GM18909 (cell line): ENCODE measurements at regions not wholly inside any gene's neighbourhood (a gene's known extent, or its start where the extent isn't known, plus 50 kb on each side); places are given as distances from the start of the nearest gene placed in this dataset.

Experiments
- ATAC-seq: cut with Tn5 transposase; IDR thresholded peaks from one replicate; pipeline ENCODE4 v1.9.1; 2021; ENCODE audit warnings: mild to moderate bottlenecking; ENCODE audit not compliant: unreplicated experiment, poor library complexity

- no peak for ATAC-seq
Observed at GRCh38 chr1:170219163-170219562, 73.4 kb downstream of the NTMT2 start.

DNA sequence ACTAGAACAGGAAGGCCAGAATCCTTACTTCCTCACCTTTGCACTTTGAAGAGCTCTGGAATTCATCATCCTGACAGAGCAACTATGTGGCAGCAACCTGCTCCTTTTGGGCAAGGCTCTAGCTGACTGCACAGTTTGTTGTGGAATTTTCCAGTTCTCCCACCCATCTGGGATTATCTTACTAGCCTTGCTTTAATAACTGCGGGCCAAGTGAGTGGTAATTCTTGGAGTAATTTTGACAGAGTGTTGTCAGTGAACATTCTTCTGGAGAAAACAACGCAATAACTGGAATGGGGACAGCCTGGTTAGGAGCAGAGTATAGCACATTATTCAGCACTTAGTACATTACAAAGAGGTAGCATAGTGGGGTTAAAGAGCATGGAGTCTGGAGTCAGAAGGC lies 75.3 kb downstream of the NTMT2 start:
- ATAC-seq, result no peak

GRCh38 chr1:170221495-170221894 lies 75.7 kb downstream of the NTMT2 start:
- ATAC-seq, result no peak

DNA sequence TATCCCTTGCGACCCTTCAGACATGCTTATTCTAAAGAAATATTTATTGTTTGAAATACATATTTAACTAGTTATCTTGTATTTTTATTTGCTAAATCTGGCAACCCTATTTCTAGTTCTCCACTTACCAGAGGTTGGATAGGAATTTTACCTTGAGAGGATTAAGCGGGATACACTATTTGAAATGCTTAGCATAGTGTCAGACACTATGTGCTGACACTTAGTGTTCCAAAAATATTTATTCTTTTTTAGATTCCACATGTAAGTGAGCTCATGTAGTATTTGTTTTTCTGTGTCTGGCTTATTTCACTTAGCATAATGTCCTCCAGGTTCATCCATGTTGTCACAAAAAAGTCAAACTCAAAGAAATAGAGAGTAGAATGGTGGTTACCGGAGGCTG lies 78.7 kb downstream of the NTMT2 start:
- ATAC-seq, result no peak

- ATAC-seq, result no peak
Observed at GRCh38 chr1:170225781-170226530, 80.2 kb downstream of the NTMT2 start.

DNA sequence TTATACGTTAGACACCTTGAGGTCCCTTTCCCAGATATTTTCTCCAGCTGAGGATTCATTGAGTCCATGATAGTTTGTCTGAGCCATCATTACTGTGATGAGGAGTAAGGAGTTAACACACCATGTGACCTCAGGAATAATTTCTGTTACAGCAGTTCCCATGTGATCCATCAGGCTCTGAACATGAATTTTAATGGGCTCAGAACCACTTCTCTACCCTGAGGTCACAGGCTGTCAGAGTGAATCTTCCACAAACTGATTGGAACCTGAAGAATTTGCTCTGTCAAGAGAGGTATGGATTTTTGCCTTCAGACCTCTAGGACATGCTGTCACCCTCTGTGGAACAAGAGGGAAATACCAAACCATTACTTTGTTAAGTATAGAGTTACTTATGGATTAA lies 81.0 kb downstream of the NTMT2 start:
- no peak for ATAC-seq

DNA sequence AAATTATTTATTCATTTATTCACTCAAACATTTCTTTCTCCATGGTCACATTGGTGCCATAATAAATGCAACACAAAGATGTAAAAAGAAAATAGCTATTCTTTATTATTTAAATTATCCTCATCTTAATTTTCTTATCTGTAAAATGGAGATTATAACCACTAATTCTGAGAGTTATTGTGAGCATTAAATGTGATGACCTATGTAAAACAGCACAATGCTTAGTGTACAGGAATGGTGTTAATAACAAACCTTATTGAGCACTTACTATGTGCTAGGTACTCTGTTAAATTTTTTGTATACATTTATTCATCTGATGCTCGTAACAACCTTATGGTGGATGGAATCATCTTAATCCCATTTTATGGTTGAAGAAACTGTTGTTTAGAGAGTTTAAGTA lies 84.6 kb downstream of the NTMT2 start:
- ATAC-seq, result no peak

DNA sequence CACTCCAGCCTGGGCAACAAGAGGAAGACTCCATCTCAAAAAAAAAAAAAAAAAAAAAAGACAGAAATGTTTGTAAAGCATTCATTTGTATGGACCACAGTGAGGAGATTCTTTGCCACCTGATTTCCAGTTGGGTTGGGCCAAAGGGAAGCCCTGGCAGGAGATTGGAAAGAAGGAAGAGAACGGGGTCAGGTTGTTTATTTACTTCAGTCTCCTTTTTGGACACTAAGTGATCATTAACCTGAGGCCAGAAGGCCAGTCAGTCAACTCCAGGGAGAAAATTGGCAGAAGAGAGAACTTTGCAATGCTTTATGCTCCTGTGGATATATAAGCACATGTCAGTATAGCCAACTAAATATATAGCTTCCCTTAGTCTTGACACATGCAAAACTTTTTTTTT lies 85.9 kb downstream of the NTMT2 start:
- no peak for ATAC-seq

DNA sequence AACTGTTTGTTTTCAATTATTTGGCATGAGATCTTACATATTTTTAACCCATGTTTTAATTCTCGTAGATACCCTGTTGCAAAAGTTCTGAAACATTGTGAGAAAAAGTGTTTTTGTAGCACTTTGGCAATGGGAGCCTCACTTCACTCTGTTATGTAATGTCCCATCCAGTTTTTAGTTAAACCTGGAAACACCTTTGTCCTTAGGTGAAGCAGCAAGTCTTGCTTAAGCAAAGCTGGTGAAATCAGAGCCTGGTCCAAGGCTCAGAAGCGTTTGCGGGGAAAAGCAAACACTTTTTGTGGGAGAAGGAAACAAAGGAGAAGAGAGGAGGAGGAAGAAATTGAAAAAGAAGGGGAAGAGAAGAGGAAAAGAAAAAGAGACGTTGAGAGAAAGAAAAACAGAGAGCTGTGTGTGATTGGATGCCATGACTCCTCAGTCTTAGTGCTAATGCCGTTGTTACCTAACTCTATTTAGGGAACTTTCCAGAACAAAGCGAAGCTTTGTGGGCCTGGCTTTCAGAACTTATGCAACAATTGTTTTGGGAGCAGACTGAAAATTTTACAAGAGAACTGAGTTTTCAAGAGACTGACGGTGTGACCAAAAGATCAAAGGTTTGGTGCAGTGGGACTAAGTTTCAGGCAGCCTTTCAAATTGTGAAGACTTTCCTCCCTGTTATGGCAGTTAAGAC lies 93.1 kb downstream of the NTMT2 start:
- ATAC-seq, result no peak

GRCh38 chr1:170239445-170239844 lies 93.7 kb downstream of the NTMT2 start:
- ATAC-seq, result no peak

GRCh38 chr1:170240409-170240808 lies 94.7 kb downstream of the NTMT2 start:
- peak; percentile 94 for ATAC-seq

GRCh38 chr1:170241266-170241851 lies 95.6 kb downstream of the NTMT2 start:
- ATAC-seq, result no peak

GRCh38 chr1:170247751-170248521 lies 102.2 kb downstream of the NTMT2 start:
- ATAC-seq, result no peak

DNA sequence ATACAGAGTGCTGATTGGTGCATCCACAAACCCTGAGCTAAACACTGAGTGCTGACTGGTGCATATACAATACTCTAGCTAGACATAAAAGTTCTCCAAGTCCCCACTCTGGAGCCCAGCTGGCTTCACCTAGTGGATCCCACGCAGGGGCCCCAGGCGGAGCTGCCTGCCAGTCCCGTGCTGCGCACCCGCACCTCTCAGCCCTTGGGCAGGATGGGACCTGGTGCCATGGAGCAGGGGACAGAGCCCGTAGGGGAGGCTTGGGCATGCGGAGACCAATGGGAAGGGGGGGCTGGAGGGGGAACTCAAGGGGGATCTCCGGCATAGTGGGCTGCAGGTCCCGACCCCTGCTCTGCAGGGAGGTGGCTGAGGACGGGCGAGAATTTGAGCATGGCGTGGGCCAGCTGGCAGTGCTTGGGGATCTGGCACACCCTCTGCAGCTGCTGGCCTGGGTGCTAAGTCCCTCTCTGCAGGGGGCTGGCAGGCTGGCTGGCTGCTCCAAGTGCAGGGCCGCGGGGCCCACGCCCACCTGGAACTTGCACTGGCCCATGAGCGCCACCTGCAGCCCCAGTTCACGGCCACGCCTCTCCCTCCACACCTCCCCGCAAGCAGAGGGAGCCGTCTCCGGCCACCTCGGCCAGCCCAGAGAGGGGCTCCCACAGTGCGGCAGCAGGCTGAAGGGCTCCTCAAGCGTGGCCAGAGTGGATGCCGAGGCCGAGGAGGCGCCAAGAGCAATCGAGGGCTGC lies 104.9 kb downstream of the NTMT2 start:
- ATAC-seq, result no peak

DNA sequence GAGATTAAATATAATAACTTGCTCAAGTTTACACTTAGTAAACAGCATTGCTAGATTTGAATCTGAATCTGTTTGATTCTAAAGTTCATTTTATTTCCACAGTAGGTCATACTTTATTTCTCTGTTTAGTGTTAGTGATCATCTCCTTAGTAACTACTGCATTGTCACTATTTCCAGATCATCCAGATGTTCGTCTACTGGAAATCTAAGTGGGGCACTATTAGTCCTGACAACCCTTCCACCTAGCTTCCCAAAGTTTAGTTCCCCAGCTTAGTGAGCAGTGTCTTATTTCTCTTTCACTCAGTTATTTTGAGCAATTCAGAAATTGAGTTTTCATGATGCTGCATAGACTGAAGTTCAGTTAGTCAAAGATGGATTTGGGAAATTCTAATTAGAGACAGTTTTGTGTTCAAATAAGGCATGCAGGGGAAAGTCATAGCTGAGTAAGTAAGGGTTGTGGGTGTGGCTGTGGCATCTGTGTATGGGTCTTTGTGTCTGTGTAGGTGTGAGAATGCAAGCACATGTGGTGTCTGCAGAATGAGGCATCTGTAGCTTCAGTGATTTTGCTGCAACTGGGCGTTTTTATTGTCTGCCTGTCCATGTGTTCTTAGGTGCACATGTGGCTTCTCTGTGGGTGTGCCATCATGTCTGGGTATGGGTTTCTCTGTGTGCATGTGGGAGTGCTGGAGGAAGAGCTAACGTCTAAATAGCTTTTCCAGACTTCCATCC lies 107.3 kb downstream of the NTMT2 start:
- no peak for ATAC-seq

- ATAC-seq, result no peak
Observed at GRCh38 chr1:170254371-170254770, 108.6 kb downstream of the NTMT2 start.

DNA sequence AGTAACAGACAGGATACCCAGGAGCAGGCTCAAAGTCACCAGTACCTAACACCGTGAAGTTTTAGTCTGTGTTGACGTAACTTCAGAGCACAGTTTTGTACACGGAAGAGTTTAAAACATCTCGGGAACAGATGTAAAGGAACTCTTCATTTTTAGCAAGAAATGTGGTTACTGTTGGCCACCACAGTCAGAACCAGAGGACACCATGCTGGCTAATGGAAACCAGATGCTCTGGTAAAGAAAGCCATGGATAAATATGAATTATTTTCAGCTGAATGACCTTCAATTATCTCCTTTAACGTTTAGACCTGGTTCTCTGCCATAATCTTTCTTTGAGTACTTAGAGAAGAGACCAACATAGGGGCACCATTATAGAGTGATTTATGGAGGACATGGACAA lies 115.9 kb downstream of the NTMT2 start:
- no peak for ATAC-seq

DNA sequence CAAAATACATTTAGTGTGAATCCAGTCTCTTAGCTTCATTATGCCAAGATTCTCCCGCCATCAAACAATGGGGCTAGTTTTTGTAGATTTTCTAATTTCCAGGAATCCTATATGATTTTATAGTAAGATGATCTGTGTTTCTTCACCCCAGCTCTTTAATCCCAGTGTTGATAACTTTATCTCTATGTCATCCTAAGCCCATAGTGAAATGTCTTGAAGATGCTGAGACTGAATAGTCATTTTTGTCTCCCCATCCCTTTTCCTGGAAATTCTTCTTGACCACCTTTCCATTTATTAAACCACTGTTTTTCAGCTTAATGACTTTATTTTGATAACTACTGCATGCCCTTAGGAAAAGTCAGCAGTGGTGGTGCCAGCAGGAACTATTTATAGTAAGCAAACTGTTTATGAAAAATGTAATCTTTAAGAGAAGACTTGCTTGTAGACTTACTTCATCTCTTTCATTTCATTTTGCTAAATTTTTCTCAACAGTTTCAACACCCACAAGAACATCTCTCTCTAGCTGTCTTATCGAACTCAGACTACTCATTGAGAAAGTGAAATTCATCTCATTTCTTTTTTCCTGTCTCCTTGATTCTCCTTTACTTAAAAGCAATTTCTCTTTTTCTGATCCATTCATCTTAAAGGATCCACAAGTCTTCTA lies 116.6 kb downstream of the NTMT2 start:
- no peak for ATAC-seq

- ATAC-seq, result no peak
Observed at GRCh38 chr1:170265234-170265633, 119.5 kb downstream of the NTMT2 start.
